WERI-Rb-1 (cell line): ENCODE measurements at regions not wholly inside any gene's neighbourhood (a gene's known extent, or its start where the extent isn't known, plus 50 kb on each side); places are given as distances from the start of the nearest gene placed in this dataset.
A peak's percentile ranks its signal among the peaks of the same experiment; 100 is the strongest.

Source experiments
- DNase-seq: peaks from one replicate; pipeline ENCODE4 v3.0.0-alpha.2; 2020
- H3K27ac ChIP-seq: fragments of 250-450 bp; sonication (Bioruptor Pico); 2 replicates; pipeline ENCODE4 v1.5.1; 2020; ENCODE audit warnings: mild to moderate bottlenecking, moderate library complexity
- H3K27me3 ChIP-seq: fragments of 250-450 bp; sonication (Bioruptor Pico); 2 replicates; pipeline ENCODE4 v1.5.1; 2021; ENCODE audit warnings: mild to moderate bottlenecking, low read depth, moderate library complexity; ENCODE audit not compliant: insufficient read depth, severe bottlenecking
- H3K36me3 ChIP-seq: fragments of 250-450 bp; sonication (Bioruptor Pico); 2 replicates; pipeline ENCODE4 v1.5.1; 2020; ENCODE audit warnings: mild to moderate bottlenecking, moderate library complexity
- H3K4me3 ChIP-seq: 2 replicates; pipeline ENCODE4 v1.5.1; 2011; ENCODE audit warnings: low read depth, mild to moderate bottlenecking, control low read depth, low read length
- H3K9me3 ChIP-seq: fragments of 250-450 bp; sonication (Bioruptor Pico); 2 replicates; pipeline ENCODE4 v1.5.1; 2021; ENCODE audit warnings: mild to moderate bottlenecking, moderate library complexity; ENCODE audit not compliant: severe bottlenecking
- TF ChIP-seq, protein P1 (sequence below): IDR thresholded peaks from 2 replicates; pipeline ENCODE4 v1.5.1; 2011; ENCODE audit warnings: low read depth, mild to moderate bottlenecking, control low read depth, inconsistent platforms, low read length

DNA sequence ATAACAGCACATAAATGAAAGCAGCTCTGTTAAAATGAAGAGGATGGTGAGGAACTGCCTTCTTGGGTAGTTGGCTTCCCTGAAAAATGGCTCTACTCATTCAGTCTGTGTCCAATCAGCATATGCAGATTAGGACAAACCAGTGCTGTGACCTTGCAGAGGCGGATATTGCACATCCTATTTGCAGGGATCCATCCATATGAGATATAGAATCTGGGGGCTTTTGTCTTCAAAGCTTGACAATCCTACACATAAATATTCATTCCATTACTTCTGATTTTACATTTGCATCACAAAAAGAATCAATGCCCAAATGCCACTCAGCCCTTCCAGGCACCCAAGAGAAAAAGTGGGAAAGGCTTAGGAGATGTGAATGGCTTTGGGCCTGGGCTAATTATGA lies 383.7 kb downstream of the EMP1 start:
- no peak overlapping the region for H3K27ac ChIP-seq
- TF ChIP-seq, protein P1, sequence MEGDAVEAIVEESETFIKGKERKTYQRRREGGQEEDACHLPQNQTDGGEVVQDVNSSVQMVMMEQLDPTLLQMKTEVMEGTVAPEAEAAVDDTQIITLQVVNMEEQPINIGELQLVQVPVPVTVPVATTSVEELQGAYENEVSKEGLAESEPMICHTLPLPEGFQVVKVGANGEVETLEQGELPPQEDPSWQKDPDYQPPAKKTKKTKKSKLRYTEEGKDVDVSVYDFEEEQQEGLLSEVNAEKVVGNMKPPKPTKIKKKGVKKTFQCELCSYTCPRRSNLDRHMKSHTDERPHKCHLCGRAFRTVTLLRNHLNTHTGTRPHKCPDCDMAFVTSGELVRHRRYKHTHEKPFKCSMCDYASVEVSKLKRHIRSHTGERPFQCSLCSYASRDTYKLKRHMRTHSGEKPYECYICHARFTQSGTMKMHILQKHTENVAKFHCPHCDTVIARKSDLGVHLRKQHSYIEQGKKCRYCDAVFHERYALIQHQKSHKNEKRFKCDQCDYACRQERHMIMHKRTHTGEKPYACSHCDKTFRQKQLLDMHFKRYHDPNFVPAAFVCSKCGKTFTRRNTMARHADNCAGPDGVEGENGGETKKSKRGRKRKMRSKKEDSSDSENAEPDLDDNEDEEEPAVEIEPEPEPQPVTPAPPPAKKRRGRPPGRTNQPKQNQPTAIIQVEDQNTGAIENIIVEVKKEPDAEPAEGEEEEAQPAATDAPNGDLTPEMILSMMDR: no peak
- H3K27me3 ChIP-seq: no peaks in the 10 kb centered on the region
- H3K4me3 ChIP-seq: no peak overlapping the region
- no peaks in the 10 kb centered on the region for H3K36me3 ChIP-seq
- H3K9me3 ChIP-seq: no peaks in the 10 kb centered on the region
- no peak for DNase-seq

DNA sequence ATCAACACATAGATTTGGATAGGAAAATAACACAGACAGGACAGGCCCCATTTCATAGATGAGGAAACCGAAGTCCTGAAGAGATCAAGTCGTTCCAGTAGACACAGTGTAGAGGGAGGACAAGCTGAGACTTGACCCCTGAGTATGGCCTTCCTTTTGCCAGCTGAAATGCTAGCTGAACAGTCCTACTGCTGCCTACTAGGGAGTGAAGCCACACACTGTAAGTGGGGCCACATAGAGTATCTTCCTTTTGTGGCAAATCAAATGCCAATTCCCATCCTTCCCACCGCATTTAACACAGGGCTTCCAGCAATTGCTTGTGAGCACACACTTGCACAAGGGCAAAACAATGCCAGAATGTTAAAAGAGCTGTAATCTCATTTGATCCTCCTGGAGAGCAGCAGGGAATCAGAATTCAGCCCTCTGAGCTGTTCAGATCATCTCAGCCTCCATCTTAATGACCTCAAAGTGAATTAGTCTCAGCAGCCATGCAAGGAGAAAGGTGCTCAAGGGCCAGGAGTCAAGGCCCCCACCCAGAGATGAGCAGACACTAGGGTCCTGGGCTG lies 380.5 kb downstream of the EMP1 start:
- Histone ChIP-seq H3K4me3 (no peak overlapping the region), H3K9me3 (no peaks in the 10 kb centered on the region), H3K27me3 (no peaks in the 10 kb centered on the region), H3K36me3 (no peaks in the 10 kb centered on the region), H3K27ac (peak overlapping the region; percentile 44)
- TF ChIP-seq, protein P1: no peak
- DNase-seq: peak; percentile 42

DNA sequence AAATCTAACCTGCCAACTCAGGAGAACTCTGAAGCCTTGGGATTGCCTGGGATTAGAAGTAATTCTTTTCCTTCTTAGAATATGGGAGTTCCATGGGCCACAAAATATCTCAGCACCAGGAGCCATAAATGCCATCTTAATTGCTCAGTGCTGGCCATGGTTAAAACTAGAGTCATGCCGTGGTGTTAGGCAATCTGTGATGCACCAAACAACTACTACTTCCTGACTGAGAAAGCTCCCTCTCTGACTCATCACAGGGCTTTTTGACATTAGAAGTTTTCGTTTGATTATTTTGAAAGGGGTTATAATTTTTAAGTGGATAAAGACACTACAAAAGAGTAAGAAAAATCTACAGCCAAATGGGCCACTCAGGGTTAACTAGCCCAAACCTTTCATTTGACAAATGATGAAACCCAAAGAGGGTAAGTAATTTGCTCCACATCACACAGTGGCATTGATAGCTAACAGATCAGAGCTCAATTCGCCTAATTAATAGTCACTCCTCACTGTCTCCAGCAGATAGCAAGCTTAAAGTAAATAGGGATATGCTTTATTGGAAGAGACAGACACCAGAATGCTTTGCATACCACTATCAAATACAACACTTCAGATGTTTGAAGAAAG lies 377.3 kb downstream of the EMP1 start:
- TF ChIP-seq, protein P1: no peak
- Histone ChIP-seq H3K9me3 (no peaks in the 10 kb centered on the region), H3K4me3 (no peak overlapping the region), H3K27me3 (no peaks in the 10 kb centered on the region), H3K27ac (no peak overlapping the region), H3K36me3 (no peaks in the 10 kb centered on the region)
- DNase-seq: no peak

DNA sequence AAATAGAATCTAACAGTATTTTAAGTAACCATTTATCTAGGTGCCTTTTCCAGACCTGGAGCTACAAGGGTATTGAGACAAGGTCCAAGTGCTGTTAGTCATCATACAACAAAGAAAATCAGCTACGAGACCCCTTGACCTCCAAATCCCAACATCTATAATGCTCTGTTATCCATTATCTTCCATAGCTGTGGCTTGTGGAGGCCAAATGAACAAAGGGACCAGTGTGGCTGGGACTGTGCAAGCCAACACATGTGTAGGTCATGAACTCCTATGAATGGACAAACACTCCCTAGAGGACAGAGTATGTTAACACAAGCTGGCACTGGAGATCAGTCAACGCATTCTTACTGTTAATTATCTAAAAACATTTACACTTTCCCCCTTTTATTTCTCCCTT lies 374.5 kb downstream of the EMP1 start:
- TF ChIP-seq, protein P1: no peak
- Histone ChIP-seq H3K27me3 (no peaks in the 10 kb centered on the region), H3K36me3 (no peaks in the 10 kb centered on the region), H3K27ac (no peak overlapping the region), H3K4me3 (no peak overlapping the region), H3K9me3 (no peaks in the 10 kb centered on the region)
- DNase-seq: no peak

DNA sequence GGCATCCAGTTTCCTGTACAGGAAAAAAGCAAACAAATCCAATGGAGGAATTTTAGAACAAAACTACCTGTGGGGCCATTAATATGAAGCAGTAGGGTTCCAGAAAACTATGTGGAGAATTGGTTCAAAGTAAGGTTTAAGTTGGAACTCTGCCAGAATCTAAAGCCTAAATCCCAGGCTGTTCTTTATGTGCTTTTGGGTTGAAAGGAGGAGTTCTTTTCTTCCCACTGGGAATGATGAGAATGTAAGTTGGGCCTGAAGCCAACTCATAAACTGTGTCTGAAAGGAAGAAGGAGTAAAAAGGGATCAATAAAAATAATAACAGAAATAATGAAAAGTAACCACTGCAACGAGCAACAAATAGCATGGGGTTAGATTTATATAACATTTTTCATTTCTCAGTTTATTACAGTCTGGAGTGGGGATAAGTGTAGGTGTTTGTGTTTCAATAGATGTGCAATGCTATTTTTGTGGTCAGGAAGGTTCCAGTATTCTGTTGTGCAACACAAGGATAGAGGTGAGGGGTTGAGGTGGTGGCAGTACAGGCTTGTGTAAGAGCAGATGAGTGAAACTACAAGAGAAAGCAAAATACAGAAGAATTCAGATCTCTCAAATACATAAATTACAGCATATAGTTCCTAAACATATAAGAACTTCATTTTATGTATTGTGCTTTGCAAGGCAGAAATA lies 373.6 kb downstream of the EMP1 start:
- H3K27me3 ChIP-seq: no peaks in the 10 kb centered on the region
- no peak overlapping the region for H3K4me3 ChIP-seq
- H3K9me3 ChIP-seq: no peaks in the 10 kb centered on the region
- TF ChIP-seq, protein P1: no peak
- DNase-seq: no peak
- H3K27ac ChIP-seq: no peak overlapping the region
- H3K36me3 ChIP-seq: no peaks in the 10 kb centered on the region
